Tibial nerve (tissue), 4 donors: ENCODE measurements at regions not wholly inside any gene's neighbourhood (a gene's known extent, or its start where the extent isn't known, plus 50 kb on each side); places are given as distances from the start of the nearest gene placed in this dataset.

Source experiments
- CTCF ChIP-seq, 5 experiments: fragments of 200-600 bp in 3 of 5; fragments of 450-650 bp in 2 of 5; sonication (generic) in 3 of 5; IDR thresholded peaks; one replicate each; pipeline ENCODE4 v1.5.1; 2016 to 2019; ENCODE audit warnings: antibody characterized with exemption in 5 of 5, mild to moderate bottlenecking in 3 of 5, moderate library complexity in 2 of 5
- EP300 ChIP-seq, 2 donors: sonication (generic); formaldehyde crosslinking; IDR thresholded peaks; one replicate each; pipeline ENCODE4 v1.6.1; 2017; ENCODE audit warnings: antibody characterized with exemption in 2 of 2, mild to moderate bottlenecking in 1 of 2
- POLR2A ChIP-seq, 2 donors: fragments of 450-650 bp; IDR thresholded peaks; one replicate each; pipeline ENCODE4 v1.6.1; 2017; ENCODE audit warnings: antibody characterized with exemption in 2 of 2, mild to moderate bottlenecking in 2 of 2, moderate library complexity in 2 of 2

GRCh38 chr18:64333584-64333983 lies 184.7 kb upstream of the LINC00305 start:
- TF ChIP-seq CTCF (IDR thresholded peaks at IDR 0.05): no peak
- no peak for TF ChIP-seq POLR2A (IDR thresholded peaks at IDR 0.05)
- peak in 1 of 2 donors; percentile 11 for TF ChIP-seq EP300 (IDR thresholded peaks at IDR 0.05)
